HEK293T (cell line): ENCODE measurements at regions not wholly inside any gene's neighbourhood (a gene's known extent, or its start where the extent isn't known, plus 50 kb on each side); places are given as distances from the start of the nearest gene placed in this dataset.

ENCODE experiments used
- BHLHE40 ChIP-seq: fragments of 450-650 bp; IDR thresholded peaks from 2 replicates; pipeline ENCODE4 v1.6.1; 2016; ENCODE audit warnings: mild to moderate bottlenecking, moderate library complexity, borderline replicate concordance
- FOXK2 ChIP-seq: fragments of 450-650 bp; IDR thresholded peaks from 2 replicates; pipeline ENCODE4 v1.6.1; 2016; ENCODE audit warnings: mild to moderate bottlenecking
- FOXM1 ChIP-seq: fragments of 450-650 bp; IDR thresholded peaks from 2 replicates; pipeline ENCODE4 v1.6.1; 2017; ENCODE audit warnings: mild to moderate bottlenecking, borderline replicate concordance
- LEF1 ChIP-seq: fragments of 450-650 bp; IDR thresholded peaks from 2 replicates; pipeline ENCODE4 v1.6.1; 2017; ENCODE audit warnings: mild to moderate bottlenecking, borderline replicate concordance
- PKNOX1 ChIP-seq: fragments of 450-650 bp; IDR thresholded peaks from 2 replicates; pipeline ENCODE4 v1.6.1; 2016
- SP1 ChIP-seq: fragments of 450-650 bp; IDR thresholded peaks from 2 replicates; pipeline ENCODE4 v1.6.1; 2017

DNA sequence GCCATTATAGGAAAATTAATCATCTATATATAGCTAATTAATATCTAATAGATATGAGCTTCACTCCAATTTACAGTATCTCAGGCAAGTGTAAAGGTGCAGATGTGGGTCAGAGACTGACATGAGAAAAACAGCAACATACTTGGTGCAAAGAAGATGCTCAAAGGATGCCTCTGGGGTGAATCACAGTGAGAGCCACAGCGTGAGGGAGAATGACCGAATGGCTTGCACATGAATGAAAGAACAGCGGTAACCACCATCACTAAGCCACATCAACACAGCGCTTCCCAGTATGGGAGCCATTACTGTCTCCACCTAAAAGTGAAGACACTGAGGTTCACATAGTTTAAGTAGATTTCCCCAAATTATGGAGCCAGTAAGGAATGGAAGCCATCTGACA lies 423.4 kb upstream of the ID2 start:
- TF ChIP-seq BHLHE40 = no peak
- no peak for TF ChIP-seq SP1
- TF ChIP-seq FOXM1 = no peak
- no peak for TF ChIP-seq PKNOX1
- TF ChIP-seq LEF1 = no peak
- TF ChIP-seq FOXK2 = no peak
